GM12874 (cell line): ENCODE measurements at regions not wholly inside any gene's neighbourhood (a gene's known extent, or its start where the extent isn't known, plus 50 kb on each side); places are given as distances from the start of the nearest gene placed in this dataset.

ENCODE experiments used
- TF ChIP-seq, protein P1 (sequence below): IDR thresholded peaks from 2 replicates; pipeline ENCODE4 v1.5.1; 2011; ENCODE audit warnings: low read depth, mild to moderate bottlenecking, control low read depth, low read length, moderate library complexity; ENCODE audit not compliant: insufficient read depth

DNA sequence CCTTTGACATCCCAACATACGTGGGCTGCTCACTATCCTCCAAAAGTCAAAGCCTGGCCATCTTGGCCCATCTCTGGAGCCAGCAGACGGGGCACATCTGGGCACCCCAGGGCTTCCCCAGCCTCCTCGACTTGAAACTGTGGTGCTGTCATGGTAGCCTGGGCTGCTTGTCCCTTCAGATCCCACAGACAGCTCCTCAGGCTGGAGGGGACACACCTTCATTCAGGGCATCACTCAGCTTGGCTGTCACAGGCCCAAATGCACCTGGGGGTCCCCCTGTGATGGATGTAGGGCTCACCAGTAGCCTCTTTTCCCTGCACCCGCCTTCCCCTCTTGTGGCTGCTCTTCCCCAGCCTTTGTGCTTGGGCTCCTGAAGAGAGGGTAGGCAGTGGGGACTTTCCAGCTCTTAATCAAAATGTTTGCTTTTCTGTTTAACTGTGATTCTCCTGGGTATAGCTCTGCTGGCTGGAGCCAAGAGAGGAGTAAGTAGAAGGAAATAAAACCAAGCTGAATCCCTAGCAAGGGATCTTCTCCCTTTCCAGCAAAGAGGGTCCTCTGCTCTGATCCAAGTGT lies 92.3 kb downstream of the GYPC start:
- TF ChIP-seq, protein P1, sequence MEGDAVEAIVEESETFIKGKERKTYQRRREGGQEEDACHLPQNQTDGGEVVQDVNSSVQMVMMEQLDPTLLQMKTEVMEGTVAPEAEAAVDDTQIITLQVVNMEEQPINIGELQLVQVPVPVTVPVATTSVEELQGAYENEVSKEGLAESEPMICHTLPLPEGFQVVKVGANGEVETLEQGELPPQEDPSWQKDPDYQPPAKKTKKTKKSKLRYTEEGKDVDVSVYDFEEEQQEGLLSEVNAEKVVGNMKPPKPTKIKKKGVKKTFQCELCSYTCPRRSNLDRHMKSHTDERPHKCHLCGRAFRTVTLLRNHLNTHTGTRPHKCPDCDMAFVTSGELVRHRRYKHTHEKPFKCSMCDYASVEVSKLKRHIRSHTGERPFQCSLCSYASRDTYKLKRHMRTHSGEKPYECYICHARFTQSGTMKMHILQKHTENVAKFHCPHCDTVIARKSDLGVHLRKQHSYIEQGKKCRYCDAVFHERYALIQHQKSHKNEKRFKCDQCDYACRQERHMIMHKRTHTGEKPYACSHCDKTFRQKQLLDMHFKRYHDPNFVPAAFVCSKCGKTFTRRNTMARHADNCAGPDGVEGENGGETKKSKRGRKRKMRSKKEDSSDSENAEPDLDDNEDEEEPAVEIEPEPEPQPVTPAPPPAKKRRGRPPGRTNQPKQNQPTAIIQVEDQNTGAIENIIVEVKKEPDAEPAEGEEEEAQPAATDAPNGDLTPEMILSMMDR: no peak

- TF ChIP-seq, protein P1: no peak
These were observed 93.1 kb downstream of the GYPC start for GRCh38 chr2:126748929-126749518.

DNA sequence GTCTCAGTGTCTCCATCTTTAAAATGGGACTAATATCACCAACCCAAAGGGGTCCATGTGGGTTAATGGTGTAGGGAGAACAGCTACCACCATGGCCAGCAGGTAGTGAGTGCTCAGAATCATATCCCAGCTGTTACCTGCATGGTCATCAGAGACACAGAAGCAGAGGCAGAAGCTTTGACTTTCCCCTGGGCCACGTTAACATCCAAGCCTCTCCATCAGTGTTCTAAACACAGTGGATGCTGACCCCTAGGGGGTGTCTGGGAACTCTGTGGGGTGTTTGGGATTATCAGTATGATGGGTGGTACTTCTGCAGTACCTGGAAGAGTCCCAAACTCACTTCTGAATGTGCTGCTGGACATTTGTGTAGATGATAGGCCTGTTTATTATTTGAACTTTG lies 93.6 kb downstream of the GYPC start:
- TF ChIP-seq, protein P1: 0 out of 2 replicates have a peak, but pooled peaks have one; percentile 29

DNA sequence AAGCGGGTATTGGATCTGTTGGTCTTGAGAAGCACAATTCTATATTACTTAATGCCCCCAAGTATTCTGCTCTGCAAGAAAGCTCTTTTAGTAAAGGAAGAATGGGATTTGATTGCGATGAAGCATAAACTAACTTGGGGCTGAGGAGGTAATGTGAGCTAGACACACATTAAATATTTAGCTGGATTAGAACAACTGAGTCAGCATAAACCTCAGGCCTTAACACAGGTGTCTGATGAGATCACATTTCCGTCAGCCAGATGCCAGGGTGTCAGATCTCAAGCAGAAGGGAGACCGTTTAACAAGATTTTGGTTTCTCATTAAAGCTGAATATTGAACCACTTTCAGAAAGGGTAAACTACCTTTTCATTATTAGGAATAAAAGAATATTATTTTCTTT lies 94.5 kb downstream of the GYPC start:
- TF ChIP-seq, protein P1: no peak

GRCh38 chr2:126751477-126751876 lies 95.5 kb downstream of the GYPC start:
- TF ChIP-seq, protein P1: no peak

DNA sequence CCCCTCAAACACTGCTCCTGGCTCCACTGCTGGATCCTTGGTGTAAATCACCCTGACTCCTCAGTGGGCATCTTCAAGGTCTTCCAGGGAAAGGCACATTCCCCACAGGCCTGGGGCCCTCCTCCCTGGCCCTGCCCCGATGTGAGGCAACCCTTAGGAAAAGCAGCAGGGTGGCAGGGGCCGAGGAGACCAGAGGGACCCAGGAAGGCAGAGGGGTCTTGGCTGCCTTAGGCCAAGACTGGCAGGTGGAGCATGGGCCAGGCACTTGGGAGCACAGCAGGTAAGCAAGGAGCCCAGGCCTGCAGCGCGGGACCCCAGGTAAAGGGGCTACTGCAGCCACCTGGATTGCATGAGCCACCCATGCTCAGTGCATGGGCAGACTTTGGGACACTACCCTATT lies 96.9 kb downstream of the GYPC start:
- TF ChIP-seq, protein P1: no peak

DNA sequence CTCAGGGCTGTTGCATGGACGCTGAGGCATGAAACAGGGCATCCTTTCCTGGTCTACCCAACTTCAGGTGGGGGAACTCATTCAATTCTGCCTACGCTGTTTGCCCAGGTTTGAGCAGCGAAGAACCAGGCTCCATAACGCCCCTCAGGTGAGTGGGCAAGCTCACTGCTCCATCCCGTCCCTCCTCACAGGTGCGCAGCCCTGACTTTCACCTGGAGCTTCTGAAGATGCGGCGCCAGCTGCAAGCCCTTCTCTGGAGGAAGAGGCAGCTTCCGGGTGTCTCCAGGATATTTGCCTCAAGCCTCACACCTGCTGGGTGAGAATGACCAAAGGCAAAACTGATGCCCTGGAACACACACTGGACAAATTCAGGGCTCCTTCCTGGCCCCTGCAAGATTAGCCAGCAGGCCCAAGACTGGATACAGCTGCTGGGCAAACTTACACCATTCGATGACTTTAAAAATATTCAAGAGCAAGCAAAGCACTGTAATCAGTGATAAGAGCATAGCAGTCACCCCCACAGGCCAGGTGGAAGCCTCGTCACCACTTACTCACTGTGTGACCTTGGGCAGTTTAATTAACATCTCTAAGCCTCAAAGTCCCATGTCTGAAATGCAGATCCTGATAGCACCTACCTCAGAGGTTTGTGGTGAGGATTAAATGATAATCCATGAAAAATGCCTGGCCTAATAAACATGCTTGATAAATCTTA lies 97.7 kb downstream of the GYPC start:
- TF ChIP-seq, protein P1: no peak
